GM18909 (cell line): ENCODE measurements at regions not wholly inside any gene's neighbourhood (a gene's known extent, or its start where the extent isn't known, plus 50 kb on each side); places are given as distances from the start of the nearest gene placed in this dataset.
"Not testable (repeated sequence)": the region's sequence is repeated elsewhere in the genome, so short reads cannot be mapped to it uniquely, and the experiment has no call there.

Experiments used
- ATAC-seq: cut with Tn5 transposase; IDR thresholded peaks from one replicate; pipeline ENCODE4 v1.9.1; 2021; ENCODE audit warnings: mild to moderate bottlenecking; ENCODE audit not compliant: unreplicated experiment, poor library complexity

DNA sequence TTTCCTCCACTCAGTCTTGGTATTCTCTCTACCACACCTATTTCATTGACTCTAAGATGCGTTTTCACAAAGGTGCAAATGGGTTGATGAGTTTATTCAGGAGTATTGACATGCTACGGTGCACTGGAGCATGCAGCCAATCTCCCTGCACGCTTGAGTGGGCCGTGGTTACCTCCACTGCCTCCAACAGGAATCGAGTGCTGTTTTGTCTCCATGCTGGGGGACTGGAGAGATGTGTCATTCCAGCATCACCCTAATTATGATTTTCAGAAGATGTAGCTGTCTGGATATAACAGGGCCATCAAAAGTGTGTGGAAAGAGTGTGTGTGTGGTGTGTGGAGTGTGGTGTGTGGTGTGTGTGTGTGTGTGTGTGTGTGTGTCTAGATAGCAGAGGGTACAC lies 351.6 kb upstream of the ZFHX3 start:
- ATAC-seq, result no peak

GRCh38 chr16:73398604-73399003 lies 350.7 kb upstream of the ZFHX3 start:
- ATAC-seq, result not testable (repeated sequence)

DNA sequence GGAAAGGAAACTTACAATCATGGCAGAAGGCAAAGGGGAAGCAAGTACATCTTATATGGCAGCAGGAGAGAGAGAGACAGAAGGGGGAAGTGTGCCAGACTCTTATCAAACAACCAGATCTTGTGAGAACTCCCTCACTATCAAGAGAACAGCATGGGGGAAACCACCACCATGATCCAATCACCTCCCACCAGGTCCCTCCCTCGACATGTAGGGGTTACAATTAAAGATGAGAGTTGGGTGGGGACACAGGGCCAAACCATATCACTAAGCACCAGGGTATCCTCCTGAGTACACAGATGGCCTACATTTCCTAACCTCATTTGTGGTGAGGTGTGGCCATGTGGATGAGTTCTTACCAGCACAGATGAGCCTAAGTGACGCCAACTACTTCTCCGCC lies 348.6 kb upstream of the ZFHX3 start:
- no peak for ATAC-seq

- no peak for ATAC-seq
Measured at GRCh38 chr16:73390936-73391335, 343.0 kb upstream of the ZFHX3 start.

DNA sequence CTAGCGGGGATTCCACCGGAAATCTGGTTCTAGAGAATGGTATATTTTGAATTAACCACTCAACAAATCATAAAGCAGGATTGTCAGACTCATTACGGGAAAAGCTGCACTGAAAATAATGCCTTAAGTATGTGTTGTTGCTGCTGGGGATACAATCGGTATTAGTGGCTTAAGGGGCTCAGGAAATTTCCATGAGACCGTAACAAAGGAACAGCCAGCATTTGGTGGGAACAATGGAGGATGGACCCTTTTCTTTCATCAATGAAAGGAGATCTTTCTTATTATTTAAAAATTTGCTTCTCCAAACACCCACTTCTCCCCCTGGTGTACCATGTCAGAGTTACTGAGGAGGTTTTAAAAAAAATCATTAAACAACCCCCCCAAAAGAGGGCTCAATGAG lies 342.6 kb upstream of the ZFHX3 start:
- ATAC-seq, result no peak

DNA sequence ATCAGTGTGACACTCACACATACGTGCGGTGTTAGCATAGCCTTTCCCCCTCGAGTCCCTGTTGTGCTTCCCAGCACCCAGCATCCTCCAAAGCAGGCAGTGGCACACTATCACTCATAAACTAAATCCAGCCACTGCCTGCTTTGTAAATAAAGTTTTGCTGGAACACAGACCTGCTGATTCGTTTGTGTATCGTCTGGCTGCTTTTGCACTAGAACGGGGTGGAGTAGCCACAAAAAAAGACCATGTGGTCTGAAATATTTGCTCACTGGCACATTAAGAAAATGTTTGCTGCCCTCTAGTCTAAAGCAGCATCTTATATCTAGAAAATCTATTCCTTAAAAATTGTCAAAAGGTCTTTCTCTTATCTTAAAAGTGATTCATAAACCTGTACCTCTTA lies 341.2 kb upstream of the ZFHX3 start:
- no peak for ATAC-seq

- no peak for ATAC-seq
Measured at GRCh38 chr16:73387979-73388378, 340.1 kb upstream of the ZFHX3 start.

DNA sequence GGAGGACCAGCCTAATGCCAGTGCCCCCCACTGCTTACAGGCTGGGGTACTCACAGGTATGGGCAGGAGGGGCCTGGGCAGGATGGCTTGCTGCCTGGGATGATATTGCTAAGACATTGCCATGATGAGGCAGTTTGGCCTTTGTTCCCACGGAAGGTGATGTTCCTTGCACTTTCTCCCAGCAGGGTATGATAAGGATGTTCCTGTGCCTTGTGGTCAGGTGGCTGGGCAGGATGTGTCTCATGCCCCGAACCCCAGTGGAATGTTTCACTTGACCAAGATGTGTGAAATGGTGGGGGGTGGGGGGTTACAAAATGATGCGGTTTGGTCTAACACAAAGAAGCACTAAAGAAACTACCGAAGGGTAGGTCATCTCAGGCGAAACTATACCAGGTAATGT lies 337.8 kb upstream of the ZFHX3 start:
- no peak for ATAC-seq

- ATAC-seq, result no peak
Measured at GRCh38 chr16:73384506-73385089, 336.7 kb upstream of the ZFHX3 start.

DNA sequence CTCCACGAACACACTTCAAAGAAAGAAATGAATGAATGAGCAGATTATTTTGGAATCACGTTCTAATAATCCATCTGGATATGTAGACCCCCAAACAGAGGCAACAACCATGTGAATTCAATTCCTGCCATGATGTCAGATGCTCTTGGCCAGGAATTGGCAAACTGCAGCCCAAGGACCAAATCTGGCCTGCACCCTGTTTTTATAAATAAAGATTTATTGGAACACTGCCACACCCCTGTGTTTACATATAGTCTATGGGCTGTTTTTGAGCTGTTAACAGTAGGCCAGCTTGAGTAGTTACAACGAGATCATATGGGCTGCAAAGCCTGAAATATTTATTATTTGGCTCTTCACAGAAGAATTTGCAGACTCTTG lies 336.0 kb upstream of the ZFHX3 start:
- no peak for ATAC-seq

DNA sequence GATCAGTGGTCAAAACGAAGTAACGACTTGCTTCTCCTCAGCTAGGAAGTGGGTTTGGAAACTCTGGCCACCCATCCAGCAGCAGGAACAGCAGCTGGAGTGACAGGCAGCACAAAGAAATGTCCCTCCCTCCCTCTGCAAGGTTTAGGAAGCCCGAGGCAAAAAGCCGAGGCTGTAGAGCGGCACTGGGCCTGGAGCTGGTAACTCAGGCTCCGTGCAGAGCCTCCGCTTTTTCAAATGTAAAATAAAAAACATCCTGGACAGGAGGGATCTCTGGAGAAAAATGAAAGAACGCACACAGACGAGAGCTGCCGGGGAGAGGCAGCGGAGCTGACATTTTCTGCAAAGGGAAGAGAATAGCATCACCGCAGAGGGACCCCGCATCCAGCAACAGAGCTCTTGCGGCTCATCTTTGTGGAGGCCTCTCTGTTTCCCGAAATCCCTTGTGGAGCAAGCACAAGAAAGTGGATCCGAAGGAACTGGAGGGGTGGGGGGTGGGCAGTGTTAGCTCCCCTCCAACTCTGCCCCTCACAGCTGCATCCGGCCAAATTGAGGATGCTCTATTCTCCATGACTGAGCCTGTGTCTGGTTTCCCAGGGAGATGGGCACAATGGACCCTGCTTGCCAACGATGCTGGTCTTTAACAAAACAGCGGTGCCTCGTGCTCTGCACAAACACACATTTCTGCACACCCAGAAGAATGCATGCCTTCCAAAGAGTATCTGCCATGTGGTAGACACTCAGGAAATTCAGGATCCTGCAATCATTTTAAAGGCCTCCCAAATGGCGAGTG lies 335.5 kb upstream of the ZFHX3 start:
- no peak for ATAC-seq

- ATAC-seq, result no peak
Measured at GRCh38 chr16:73378471-73378870, 330.5 kb upstream of the ZFHX3 start.

DNA sequence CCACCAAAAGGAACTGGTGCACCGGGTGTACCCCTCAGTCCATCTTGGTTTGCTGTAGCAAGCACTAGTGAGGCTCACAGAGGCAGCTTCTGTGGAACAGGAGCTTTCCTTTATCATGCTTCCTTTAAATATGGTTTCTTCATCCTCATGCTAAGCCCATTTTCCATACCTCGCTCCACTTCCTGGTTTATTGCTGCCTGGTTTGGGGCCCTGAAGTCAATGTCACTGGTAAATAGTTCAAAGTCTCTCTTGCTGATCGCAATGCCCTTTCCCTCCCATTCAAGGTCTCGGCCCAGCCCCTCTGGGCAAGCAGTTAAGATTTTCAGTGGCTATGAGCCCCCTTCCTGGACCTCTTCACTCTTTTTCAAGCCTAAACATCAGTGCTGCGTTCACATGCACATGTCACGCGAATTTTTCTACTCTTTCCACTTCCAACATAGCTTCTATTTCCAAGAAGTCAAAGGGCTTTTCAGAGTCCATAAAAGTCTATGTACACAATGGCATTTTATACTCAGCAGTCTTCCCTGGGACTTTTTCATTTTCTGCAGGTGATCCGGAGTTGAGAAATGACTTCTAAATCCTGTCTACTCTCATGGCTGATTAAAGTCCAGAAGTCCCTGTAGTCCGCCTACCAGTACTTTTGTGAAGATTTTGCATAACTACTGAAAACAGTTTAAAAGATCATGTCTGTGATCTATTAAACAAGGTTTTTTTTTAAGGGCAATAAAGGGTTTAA lies 323.8 kb upstream of the ZFHX3 start:
- no peak for ATAC-seq

DNA sequence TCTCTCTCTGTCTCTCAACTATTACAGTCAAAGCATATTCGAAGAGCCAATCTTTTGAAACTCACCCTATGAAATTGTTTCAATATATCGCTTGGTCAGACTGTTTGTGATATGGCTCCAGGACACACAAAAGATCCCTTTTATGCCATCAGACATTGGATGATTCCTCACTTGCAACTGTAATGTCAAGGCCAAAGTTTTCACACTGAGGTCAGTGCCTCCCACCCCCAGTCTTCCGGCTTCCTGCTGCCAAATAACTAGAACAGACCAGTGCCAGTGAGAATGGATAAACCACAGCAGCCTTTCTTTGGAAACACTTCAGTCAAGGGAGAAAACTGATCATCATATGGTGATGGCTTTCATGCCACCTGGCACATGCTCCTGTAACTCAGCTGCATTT lies 321.9 kb upstream of the ZFHX3 start:
- no peak for ATAC-seq

GRCh38 chr16:73368715-73369114 lies 320.8 kb upstream of the ZFHX3 start:
- ATAC-seq, result no peak

- no peak for ATAC-seq
Measured at GRCh38 chr16:73365016-73365551, 317.2 kb upstream of the ZFHX3 start.

- ATAC-seq, result no peak
Measured at GRCh38 chr16:73364413-73364812, 316.5 kb upstream of the ZFHX3 start.

DNA sequence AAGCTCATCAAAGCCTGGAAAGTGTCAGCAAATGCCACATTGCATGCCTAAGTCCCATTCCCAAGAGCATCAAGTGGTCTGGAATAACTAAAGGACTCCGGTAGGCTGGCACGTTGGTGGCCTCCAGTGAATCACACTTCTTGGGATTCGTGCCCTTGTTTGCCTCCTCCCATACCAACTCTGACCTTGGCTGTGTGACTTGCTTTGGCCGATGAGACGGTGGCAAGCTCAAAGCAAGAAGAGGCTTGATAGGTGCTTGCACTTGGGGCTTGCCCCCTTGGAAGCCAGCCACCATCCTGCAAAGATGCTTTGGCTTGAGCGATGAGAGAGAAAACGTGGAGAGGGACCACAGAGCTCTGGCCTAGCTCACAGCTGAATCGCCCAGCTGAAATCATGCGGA lies 313.1 kb upstream of the ZFHX3 start:
- ATAC-seq, result no peak

- ATAC-seq, result no peak
Measured at GRCh38 chr16:73356401-73357079, 308.6 kb upstream of the ZFHX3 start.

- ATAC-seq, result no peak
Measured at GRCh38 chr16:73355981-73356380, 308.1 kb upstream of the ZFHX3 start.

DNA sequence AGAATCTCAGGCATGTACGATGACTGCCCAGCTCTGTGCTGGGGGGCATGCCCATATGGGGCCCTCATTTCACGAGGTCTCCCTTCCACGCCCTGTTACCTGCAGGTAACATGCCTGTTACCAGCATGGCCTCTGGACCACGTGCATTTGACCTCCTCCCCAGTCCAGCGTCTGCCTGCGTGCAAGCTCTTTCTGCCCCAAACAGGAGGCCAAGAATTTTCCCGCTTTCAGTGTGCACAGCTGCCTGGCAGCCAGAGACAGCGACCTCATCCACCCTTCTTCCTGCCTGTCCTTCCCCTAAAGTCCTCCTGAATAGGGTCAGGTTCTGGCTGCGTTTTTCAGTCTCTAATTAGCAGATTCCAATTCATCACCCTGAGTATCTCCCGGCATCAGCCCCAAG lies 306.5 kb upstream of the ZFHX3 start:
- ATAC-seq, result no peak
